ENCODE measurements at regions not wholly inside any gene's neighbourhood (a gene's known extent, or its start where the extent isn't known, plus 50 kb on each side); places are given as distances from the start of the nearest gene placed in this dataset.

GRCh38 chr7:28316489-28316888, 95.8 kb upstream of the CREB5 start:
- TF ChIP-seq, protein P1, sequence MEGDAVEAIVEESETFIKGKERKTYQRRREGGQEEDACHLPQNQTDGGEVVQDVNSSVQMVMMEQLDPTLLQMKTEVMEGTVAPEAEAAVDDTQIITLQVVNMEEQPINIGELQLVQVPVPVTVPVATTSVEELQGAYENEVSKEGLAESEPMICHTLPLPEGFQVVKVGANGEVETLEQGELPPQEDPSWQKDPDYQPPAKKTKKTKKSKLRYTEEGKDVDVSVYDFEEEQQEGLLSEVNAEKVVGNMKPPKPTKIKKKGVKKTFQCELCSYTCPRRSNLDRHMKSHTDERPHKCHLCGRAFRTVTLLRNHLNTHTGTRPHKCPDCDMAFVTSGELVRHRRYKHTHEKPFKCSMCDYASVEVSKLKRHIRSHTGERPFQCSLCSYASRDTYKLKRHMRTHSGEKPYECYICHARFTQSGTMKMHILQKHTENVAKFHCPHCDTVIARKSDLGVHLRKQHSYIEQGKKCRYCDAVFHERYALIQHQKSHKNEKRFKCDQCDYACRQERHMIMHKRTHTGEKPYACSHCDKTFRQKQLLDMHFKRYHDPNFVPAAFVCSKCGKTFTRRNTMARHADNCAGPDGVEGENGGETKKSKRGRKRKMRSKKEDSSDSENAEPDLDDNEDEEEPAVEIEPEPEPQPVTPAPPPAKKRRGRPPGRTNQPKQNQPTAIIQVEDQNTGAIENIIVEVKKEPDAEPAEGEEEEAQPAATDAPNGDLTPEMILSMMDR (IDR thresholded peaks at IDR 0.05; ENCODE audit: low read depth, low read length), result no peak
- Histone ChIP-seq H3K4me3 (no peak overlapping the region), H3K9me3 (ENCODE audit: low read depth) (no peaks in the 10 kb centered on the region), H3K27ac (no peak overlapping the region), H3K27me3 (no peaks in the 10 kb centered on the region), H3K4me1 (ENCODE audit: low read depth) (peaks cover 20% of the 10 kb centered on the region), H3K36me3 (no peaks in the 10 kb centered on the region)
- peak in 1 of 2 donors; percentile 36 for DNase-seq (ENCODE audit: low read depth in 1 of 2, low spot score in 1 of 2)

- no peak overlapping the region for H3K4me3 ChIP-seq
- H3K27me3 ChIP-seq, result no peaks in the 10 kb centered on the region
- H3K27ac ChIP-seq, result no peak overlapping the region
- no peaks in the 10 kb centered on the region for H3K9me3 ChIP-seq (ENCODE audit: low read depth)
- TF ChIP-seq, protein P1 (IDR thresholded peaks at IDR 0.05; ENCODE audit: low read depth, low read length), result no peak
- no peaks in the 10 kb centered on the region for H3K36me3 ChIP-seq
- DNase-seq (ENCODE audit: low read depth in 1 of 2, low spot score in 1 of 2), result no peak
- H3K4me1 ChIP-seq (ENCODE audit: low read depth), result peaks cover 20% of the 10 kb centered on the region
These were observed 94.1 kb upstream of the CREB5 start for GRCh38 chr7:28318101-28318762.

DNA sequence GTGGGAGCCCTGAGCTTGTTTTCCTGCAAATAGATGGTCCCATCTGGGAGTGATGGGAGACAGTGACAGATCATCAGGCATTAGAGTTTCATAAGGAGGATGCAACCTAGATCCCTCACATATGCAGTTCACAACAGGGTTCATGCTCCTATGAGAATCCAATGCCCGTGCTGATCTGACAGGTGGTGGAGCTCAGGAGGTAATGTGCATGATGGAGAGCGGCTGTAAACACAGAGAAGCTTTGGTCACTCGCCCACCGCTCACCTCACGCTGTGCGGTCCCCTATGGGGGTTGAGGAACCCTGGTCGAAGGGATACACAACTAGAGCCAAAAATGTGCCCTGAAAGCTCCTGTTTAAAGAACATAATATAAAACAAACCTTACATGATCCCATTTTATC, 88.5 kb upstream of the CREB5 start:
- Histone ChIP-seq H3K4me1 (ENCODE audit: low read depth) (peaks cover 10% of the 10 kb centered on the region), H3K9me3 (ENCODE audit: low read depth) (no peaks in the 10 kb centered on the region), H3K4me3 (no peak overlapping the region), H3K27ac (no peak overlapping the region), H3K36me3 (no peaks in the 10 kb centered on the region), H3K27me3 (no peaks in the 10 kb centered on the region)
- DNase-seq (ENCODE audit: low read depth in 1 of 2, low spot score in 1 of 2), result no peak
- TF ChIP-seq, protein P1 (IDR thresholded peaks at IDR 0.05; ENCODE audit: low read depth, low read length), result no peak

- no peak overlapping the region for H3K4me3 ChIP-seq
- H3K36me3 ChIP-seq, result no peaks in the 10 kb centered on the region
- no peaks in the 10 kb centered on the region for H3K27me3 ChIP-seq
- no peak for DNase-seq (ENCODE audit: low read depth in 1 of 2, low spot score in 1 of 2)
- H3K9me3 ChIP-seq (ENCODE audit: low read depth), result no peaks in the 10 kb centered on the region
- H3K4me1 ChIP-seq (ENCODE audit: low read depth), result peaks cover 21% of the 10 kb centered on the region
- no peak overlapping the region for H3K27ac ChIP-seq
- TF ChIP-seq, protein P1 (IDR thresholded peaks at IDR 0.05; ENCODE audit: low read depth, low read length), result no peak
These were observed 84.2 kb upstream of the CREB5 start for GRCh38 chr7:28328146-28328545.

GRCh38 chr7:28328822-28329660, 83.3 kb upstream of the CREB5 start:
- Histone ChIP-seq H3K36me3 (no peaks in the 10 kb centered on the region), H3K4me1 (ENCODE audit: low read depth) (peaks cover 21% of the 10 kb centered on the region), H3K27ac (peak overlapping the region; percentile 48), H3K4me3 (no peak overlapping the region), H3K9me3 (ENCODE audit: low read depth) (no peaks in the 10 kb centered on the region), H3K27me3 (no peaks in the 10 kb centered on the region)
- DNase-seq (ENCODE audit: low read depth in 1 of 2, low spot score in 1 of 2), result no peak
- TF ChIP-seq, protein P1 (IDR thresholded peaks at IDR 0.05; ENCODE audit: low read depth, low read length), result no peak
